A204.1 (cell line): ENCODE measurements at regions not wholly inside any gene's neighbourhood (a gene's known extent, or its start where the extent isn't known, plus 50 kb on each side); places are given as distances from the start of the nearest gene placed in this dataset.
"Not testable (repeated sequence)": the region's sequence is repeated elsewhere in the genome, so short reads cannot be mapped to it uniquely, and the experiment has no call there.

Source experiments
- FAIRE-seq: peaks from 2 replicates; lab custom pipeline; 2012; peaks lifted over from hg19 to GRCh38; lab: Jason Lieb, UNC

DNA sequence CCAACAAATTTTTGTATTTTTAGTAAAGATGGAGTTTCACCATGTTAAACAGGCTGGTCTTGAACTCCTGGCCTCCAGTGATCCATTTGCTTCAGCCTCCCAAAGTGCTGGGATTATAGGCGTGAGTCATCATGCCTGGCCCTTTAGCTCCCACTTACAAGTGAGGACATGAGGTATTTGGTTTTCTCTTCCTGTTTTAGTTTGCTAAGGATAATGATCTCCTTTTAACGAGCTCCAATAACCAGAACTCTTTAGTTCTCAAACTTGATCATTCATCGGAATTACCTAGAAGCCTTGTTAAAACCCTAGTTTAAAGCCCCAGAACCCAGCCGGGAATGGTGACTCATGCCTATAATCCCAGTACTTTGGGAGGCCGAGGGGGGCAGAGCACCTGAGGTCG is 481.4 kb downstream of the TYW1 start:
- no peak for FAIRE-seq

DNA sequence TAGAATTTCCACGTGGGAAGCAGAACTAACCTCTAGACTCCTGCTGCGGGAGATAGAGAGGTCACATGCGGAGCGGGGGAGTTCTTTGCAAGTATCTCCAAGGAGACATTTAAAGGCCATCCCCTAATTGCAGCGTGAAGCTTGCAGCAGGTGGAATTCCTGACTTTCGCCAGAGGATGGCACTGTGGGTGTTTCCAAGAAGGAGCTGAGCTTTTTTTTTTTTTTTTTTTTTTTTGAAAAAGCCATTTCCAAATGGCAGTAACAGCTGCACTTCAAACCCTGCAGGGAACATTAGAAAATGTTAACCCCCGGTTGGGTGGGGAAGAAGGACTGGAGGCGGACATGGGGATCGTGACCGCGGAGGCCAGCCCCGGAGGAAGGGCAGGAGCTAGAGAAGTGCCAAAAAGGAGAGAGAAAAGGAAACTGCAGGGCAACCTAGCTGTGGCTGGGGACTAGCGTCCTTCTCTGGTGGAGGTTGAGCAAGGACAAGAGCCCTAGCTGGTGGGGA is 487.7 kb downstream of the TYW1 start:
- FAIRE-seq = peak; percentile 69

- FAIRE-seq = no peak
Measured at GRCh38 chr7:67486401-67486800, 489.8 kb downstream of the TYW1 start.

GRCh38 chr7:67487316-67487715 is 490.7 kb downstream of the TYW1 start:
- no peak for FAIRE-seq

GRCh38 chr7:67489881-67490280 is 493.2 kb downstream of the TYW1 start:
- FAIRE-seq = no peak

DNA sequence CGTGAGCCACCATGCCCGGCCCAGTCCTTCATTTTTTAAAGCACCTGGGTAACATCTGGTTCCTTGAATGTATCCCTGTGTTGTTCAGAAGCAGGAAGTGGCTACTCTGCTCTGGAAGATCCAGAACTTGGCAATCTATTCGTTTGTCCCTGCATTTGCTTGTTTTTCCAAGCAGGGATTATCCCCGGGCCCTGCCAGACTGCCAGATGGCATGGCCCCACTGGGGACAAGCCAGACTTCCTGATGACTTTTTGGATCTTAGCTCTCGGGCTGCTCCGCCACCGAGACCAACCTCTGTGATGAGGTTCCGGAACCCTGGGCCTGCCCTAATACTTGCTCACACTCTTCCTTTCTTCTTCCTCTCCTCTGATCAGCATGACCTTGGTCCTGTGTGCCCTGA is 496.7 kb downstream of the TYW1 start:
- no peak for FAIRE-seq

- FAIRE-seq = no peak
Measured at GRCh38 chr7:67496589-67496988, 500.0 kb downstream of the TYW1 start.

- not testable (repeated sequence) for FAIRE-seq
Measured at GRCh38 chr7:67497914-67498313, 501.3 kb downstream of the TYW1 start.

GRCh38 chr7:67502929-67503328 is 506.3 kb downstream of the TYW1 start:
- no peak for FAIRE-seq

- FAIRE-seq = no peak
Measured at GRCh38 chr7:67505449-67505848, 508.8 kb downstream of the TYW1 start.

DNA sequence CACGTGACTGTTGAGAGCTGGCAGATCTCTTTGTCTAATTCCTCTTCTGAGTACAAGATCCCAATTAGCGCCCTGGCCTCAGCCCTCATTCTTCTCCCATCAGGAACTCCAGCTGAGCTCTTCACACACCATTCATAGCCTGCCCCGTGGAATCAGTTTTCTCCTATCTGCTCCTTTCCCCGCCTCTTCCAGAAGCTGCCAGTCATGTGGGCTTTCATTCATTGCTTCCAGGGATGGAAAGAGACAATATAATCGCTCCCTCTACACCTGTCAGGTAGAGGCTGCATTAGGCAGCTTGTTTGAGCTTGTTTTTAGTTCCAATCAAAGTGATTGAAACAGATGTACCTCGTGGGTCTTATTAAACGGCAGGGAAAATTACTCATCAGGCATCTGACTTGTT is 515.8 kb downstream of the TYW1 start:
- FAIRE-seq = no peak

- FAIRE-seq = no peak
Measured at GRCh38 chr7:67518580-67518979, 521.9 kb downstream of the TYW1 start.

DNA sequence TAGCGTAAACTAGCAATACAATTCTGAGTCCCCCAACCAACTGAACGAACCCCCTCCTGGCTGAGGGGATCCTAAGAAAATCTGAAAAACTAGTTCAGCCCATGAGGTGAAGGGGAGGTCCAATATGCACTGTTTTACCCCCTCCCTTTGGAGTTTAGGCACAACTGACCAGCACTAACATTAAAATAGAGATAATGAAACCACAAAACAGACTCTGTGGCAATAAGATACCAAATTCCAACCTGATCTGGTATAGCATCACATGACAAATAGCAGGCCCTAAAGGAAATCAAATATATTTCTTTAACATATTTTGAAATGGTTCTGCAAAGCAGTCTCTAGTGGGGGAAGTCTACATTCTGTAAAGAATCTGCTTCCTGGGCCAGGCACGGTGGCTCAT is 522.5 kb downstream of the TYW1 start:
- no peak for FAIRE-seq

GRCh38 chr7:67522504-67522903 is 525.9 kb downstream of the TYW1 start:
- FAIRE-seq = no peak

DNA sequence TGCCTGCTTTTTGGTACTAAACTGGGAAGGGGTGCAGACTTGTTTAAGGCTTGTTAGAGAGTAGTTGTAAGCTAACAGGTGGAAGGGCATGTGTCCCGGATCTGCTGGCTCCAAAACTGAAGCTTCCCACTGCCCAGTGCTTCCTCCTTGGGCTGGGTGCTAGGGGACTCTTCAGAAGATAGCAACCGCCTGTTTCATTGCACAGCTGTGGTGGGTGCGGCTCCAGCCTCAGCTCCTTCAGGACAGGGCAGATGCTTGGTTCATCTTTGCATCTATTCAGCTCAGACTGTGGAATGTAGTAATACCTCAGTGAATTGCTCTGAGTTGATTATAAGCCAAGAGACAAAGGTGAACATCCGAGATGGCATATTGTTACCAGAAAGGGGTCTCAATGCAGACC is 527.1 kb downstream of the TYW1 start:
- FAIRE-seq = no peak

DNA sequence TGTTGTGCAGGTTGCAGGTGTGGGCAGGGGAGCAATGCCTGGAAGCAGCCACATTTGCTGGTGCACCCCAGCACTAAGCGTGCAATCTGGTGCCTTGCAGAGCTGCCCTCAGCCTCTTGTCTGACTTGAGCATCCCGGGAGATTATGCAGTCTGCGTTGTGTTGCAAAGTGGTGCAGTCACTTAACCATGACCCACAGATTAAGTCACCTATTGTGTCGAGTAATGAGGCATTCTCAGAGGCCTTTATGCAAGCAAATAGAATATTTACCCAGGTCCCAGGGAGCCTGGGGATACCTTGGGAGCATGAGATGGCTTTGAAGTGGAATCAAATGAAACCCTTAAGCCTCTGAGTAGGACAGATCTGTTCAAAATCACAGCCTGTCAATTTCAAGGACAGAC is 529.0 kb downstream of the TYW1 start:
- no peak for FAIRE-seq

DNA sequence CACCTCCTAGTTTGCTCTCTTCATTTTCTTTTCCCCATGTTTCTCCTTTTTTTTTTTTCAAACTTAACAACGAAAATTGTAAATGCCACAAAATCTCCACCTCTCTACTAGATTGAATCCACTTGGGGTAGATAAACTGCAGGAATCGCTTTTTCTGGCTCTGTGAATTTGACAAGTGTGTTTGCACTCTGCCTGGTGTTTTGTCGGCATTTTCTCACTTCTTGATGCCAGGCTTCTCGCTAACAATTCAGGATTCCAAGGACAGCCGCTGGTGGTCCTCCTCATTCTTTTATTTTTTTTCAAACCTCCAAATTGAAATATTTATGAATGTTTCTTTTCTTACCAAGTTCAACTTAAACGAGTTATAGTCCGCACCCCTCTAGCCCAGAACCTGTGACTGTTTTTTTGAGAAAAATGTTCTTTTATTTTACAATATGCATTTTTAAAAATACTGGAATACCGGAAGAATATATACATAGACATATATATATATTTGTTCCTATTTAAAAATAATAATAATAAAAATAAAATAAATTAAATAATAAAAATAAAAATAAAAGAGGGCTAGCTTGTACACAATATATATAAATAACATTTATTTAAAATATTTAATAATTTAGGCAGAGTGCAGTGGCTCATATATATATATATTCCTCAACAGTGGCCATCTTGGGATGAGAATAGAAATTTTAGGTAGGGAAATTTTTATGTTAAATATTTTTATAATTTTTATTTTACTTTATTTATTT is 538.8 kb downstream of the TYW1 start:
- peak; percentile 83 for FAIRE-seq

- FAIRE-seq = no peak
Measured at GRCh38 chr7:67542916-67543315, 546.3 kb downstream of the TYW1 start.

DNA sequence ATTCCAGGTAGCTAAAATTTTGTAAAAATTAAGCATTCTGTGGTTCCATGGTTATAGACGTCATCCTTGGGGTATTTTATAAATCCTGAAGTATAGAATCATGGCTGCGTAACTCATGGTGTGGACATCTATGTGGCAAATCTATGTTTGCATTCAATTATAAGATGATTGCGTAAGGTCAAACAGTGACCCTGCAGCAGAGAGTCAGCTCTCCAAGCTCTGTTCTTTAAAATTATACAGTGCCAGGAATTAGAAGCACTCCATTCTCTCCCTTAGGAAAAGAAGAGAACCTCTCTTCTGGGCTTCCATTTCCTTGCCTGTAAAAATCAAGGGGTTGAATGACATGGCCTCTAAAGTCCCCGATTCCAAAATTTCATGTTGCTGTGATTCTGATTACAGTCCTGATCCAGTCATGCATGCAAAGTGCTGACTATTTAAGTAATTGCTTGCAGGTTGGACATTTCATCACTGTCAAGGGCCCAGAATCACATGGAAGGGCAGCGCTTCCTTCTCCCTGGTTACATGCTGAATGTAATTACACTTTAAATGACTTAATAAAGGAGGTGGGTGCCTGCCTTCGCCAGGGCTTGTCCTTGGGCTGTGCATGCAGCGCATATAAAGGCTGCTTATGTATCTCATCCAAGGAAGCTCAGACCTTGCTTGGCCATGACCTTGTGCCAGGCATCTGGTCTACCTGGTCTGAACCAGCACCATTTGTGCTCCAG is 550.7 kb downstream of the TYW1 start:
- no peak for FAIRE-seq

- no peak for FAIRE-seq
Measured at GRCh38 chr7:67549126-67549525, 552.5 kb downstream of the TYW1 start.

DNA sequence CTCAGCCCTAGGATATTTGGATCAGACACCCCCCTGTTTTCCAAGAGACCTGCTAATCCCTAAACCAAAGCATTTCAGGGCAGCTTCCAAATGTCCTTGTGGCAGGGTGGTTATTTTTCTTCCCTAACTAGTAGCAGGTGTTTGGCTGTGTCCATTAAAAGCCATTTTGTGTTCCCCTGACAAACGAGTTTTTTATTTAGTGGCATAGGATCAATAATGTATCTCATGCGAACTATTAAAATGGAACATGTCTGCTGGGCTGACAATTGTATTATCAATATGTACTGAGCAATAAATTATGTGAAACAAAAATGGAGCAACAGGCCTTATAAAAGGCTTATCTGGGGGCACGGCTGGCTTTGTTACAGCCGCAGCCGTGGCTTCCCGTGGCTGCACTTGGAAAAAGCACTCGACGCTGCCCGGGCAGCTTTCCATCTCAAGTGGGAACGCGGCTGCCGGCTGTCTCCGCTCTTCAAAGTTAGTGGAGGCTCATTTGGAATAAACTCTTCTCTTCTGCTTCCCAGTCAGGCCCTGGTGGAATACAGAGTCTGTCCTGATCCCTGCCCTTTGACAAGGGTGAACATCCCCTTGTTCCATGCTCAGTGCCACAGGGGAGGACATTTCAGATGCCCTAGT is 554.3 kb downstream of the TYW1 start:
- FAIRE-seq = no peak

- FAIRE-seq = no peak
Measured at GRCh38 chr7:67552738-67553137, 556.1 kb downstream of the TYW1 start.

GRCh38 chr7:67553378-67553777 is 556.7 kb downstream of the TYW1 start:
- FAIRE-seq = no peak
